Activated T-helper 1 cell treated with anti-CD3 and anti-CD28 coated beads, Interleukin-12 subunit alpha, Interleukin-12 subunit beta, Interleukin-2, Interleukin-4 antibody, amounts not matched to agents 30 ng/mL and 10 ng/mL and 1 ng/mL, durations not matched to agents 14 hours and 24 hours and 36 hours (primary cell): ENCODE measurements at regions not wholly inside any gene's neighbourhood (a gene's known extent, or its start where the extent isn't known, plus 50 kb on each side); places are given as distances from the start of the nearest gene placed in this dataset.

Source experiments
- DNase-seq: peaks from one replicate; pipeline ENCODE4 v3.0.0; 2021; ENCODE audit warnings: low spot score
- H3K27ac Mint-ChIP-seq: one replicate; pipeline ENCODE4 v1.8.0; 2021; ENCODE audit warnings: mild to moderate bottlenecking, mixed read lengths
- H3K27me3 Mint-ChIP-seq: one replicate; pipeline ENCODE4 v1.8.0; 2022; ENCODE audit warnings: mild to moderate bottlenecking, moderate library complexity, mixed read lengths; ENCODE audit not compliant: insufficient read depth
- H3K36me3 Mint-ChIP-seq: one replicate; pipeline ENCODE4 v1.8.0; 2021; ENCODE audit warnings: low read depth, mixed read lengths
- H3K4me1 Mint-ChIP-seq: one replicate; pipeline ENCODE4 v1.8.0; 2021; ENCODE audit warnings: low read depth, mixed read lengths
- H3K4me3 Mint-ChIP-seq: one replicate; pipeline ENCODE4 v1.8.0; 2021; ENCODE audit warnings: mild to moderate bottlenecking, moderate library complexity, mixed read lengths
- H3K9me3 Mint-ChIP-seq: one replicate; pipeline ENCODE4 v1.8.0; 2021; ENCODE audit warnings: mixed read lengths
- intact Hi-C: fragments of 100-400 bp; cut with micrococcal nuclease; formaldehyde crosslinking; loops from one replicate; pipeline ENCODE4 v1.15.1; 2024

GRCh38 chr1:147472966-147473732, 68.2 kb upstream of the BCL9 start:
- intact Hi-C loops = no loop called here

GRCh38 chr1:147473733-147474049, 67.6 kb upstream of the BCL9 start:
- no peaks in the 10 kb centered on the region for H3K36me3 Mint-ChIP-seq
- no peaks in the 10 kb centered on the region for H3K4me1 Mint-ChIP-seq
- no peak for DNase-seq
- H3K4me3 Mint-ChIP-seq = no peak overlapping the region
- no peaks in the 10 kb centered on the region for H3K27me3 Mint-ChIP-seq
- no peak overlapping the region for H3K27ac Mint-ChIP-seq
- H3K9me3 Mint-ChIP-seq = no peaks in the 10 kb centered on the region
- intact Hi-C loops = no loop called here

More at GRCh38 chr1:147472966-147473732, 68.2 kb upstream of the BCL9 start:
- no peaks in the 10 kb centered on the region for H3K36me3 Mint-ChIP-seq
- H3K27me3 Mint-ChIP-seq = no peaks in the 10 kb centered on the region
- no peak overlapping the region for H3K4me3 Mint-ChIP-seq
- no peak overlapping the region for H3K27ac Mint-ChIP-seq
- no peaks in the 10 kb centered on the region for H3K4me1 Mint-ChIP-seq
- DNase-seq = no peak
- no peaks in the 10 kb centered on the region for H3K9me3 Mint-ChIP-seq

- no peak for DNase-seq
- Mint-ChIP-seq H3K9me3 (no peaks in the 10 kb centered on the region), H3K27ac (no peak overlapping the region), H3K4me3 (no peak overlapping the region), H3K4me1 (no peaks in the 10 kb centered on the region), H3K36me3 (no peaks in the 10 kb centered on the region), H3K27me3 (no peaks in the 10 kb centered on the region)
- intact Hi-C loops = no loop called here
Observed at GRCh38 chr1:147475488-147475887, 65.8 kb upstream of the BCL9 start.

- no peaks in the 10 kb centered on the region for H3K4me1 Mint-ChIP-seq
Observed at GRCh38 chr1:147478521-147478920, 62.8 kb upstream of the BCL9 start.

GRCh38 chr1:147479864-147480564, 61.3 kb upstream of the BCL9 start:
- intact Hi-C loops = no loop called here
- H3K9me3 Mint-ChIP-seq = no peaks in the 10 kb centered on the region
- H3K4me1 Mint-ChIP-seq = no peaks in the 10 kb centered on the region
- DNase-seq = no peak
- H3K36me3 Mint-ChIP-seq = no peaks in the 10 kb centered on the region
- peaks cover 11% of the 10 kb centered on the region for H3K27me3 Mint-ChIP-seq
- H3K27ac Mint-ChIP-seq = no peak overlapping the region
- no peak overlapping the region for H3K4me3 Mint-ChIP-seq

More at GRCh38 chr1:147478521-147478920, 62.8 kb upstream of the BCL9 start:
- H3K9me3 Mint-ChIP-seq = no peaks in the 10 kb centered on the region
- peaks cover 8% of the 10 kb centered on the region for H3K27me3 Mint-ChIP-seq
- H3K27ac Mint-ChIP-seq = no peak overlapping the region
- H3K36me3 Mint-ChIP-seq = no peaks in the 10 kb centered on the region
- H3K4me3 Mint-ChIP-seq = no peak overlapping the region
- DNase-seq = no peak
- intact Hi-C loops = no loop called here

- H3K4me1 Mint-ChIP-seq = no peaks in the 10 kb centered on the region
- intact Hi-C loops = no loop called here
Observed at GRCh38 chr1:147480565-147480935, 60.8 kb upstream of the BCL9 start.

GRCh38 chr1:147486876-147487656, 54.2 kb upstream of the BCL9 start:
- intact Hi-C loops = no loop called here
- Mint-ChIP-seq H3K27ac (no peak overlapping the region), H3K36me3 (no peaks in the 10 kb centered on the region), H3K4me1 (no peaks in the 10 kb centered on the region), H3K4me3 (no peak overlapping the region), H3K9me3 (no peaks in the 10 kb centered on the region), H3K27me3 (peaks cover 13% of the 10 kb centered on the region)
- no peak for DNase-seq

More at GRCh38 chr1:147480565-147480935, 60.8 kb upstream of the BCL9 start:
- no peak overlapping the region for H3K4me3 Mint-ChIP-seq
- no peak overlapping the region for H3K27ac Mint-ChIP-seq
- H3K27me3 Mint-ChIP-seq = peaks cover 11% of the 10 kb centered on the region
- H3K9me3 Mint-ChIP-seq = no peaks in the 10 kb centered on the region
- DNase-seq = no peak
- H3K36me3 Mint-ChIP-seq = no peaks in the 10 kb centered on the region

- Mint-ChIP-seq H3K27me3 (peaks cover 4% of the 10 kb centered on the region), H3K27ac (no peak overlapping the region), H3K9me3 (no peaks in the 10 kb centered on the region), H3K36me3 (no peaks in the 10 kb centered on the region), H3K4me3 (no peak overlapping the region), H3K4me1 (peaks cover 7% of the 10 kb centered on the region)
- intact Hi-C loops = loop anchor here (10.0 kb wide), 1 partner anchor 216 kb away; no protein-coding TSS in a partner anchor
- DNase-seq = no peak
Observed at GRCh38 chr1:147491098-147491497, 50.2 kb upstream of the BCL9 start.
